ENCODE measurements at regions not wholly inside any gene's neighbourhood (a gene's known extent, or its start where the extent isn't known, plus 50 kb on each side); places are given as distances from the start of the nearest gene placed in this dataset.

DNA sequence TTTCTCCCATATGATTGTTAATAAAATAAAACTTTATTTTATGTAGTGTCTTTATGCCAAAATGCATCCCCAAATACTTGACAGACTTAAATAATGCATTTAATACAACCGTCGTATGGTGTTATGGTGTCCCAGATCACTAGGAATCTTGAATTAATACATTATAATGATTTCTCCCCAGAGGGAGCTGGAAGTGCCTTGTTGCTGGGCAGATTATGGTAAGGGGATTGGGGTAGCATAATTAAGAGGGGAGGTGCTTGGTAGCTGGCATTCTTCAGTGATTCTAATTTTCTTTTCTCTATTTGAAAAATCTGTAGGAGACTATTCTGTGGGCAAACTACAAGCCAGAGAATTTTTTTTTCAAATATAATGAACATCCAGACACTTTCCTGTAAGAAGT is 1043.7 kb downstream of the ADGRL2 start:
- DNase-seq (ENCODE audit: extremely low spot score, unreplicated experiment), result no peak
- Mint-ChIP-seq H3K4me1 (ENCODE audit: unreplicated experiment) (no peaks in the 10 kb centered on the region), H3K27me3 (ENCODE audit: unreplicated experiment) (no peaks in the 10 kb centered on the region), H3K27ac (ENCODE audit: unreplicated experiment) (no peak overlapping the region), H3K9me3 (ENCODE audit: unreplicated experiment) (no peaks in the 10 kb centered on the region), H3K36me3 (ENCODE audit: unreplicated experiment) (no peaks in the 10 kb centered on the region), H3K4me3 (ENCODE audit: unreplicated experiment) (no peak overlapping the region)
- TF ChIP-seq, protein P1, sequence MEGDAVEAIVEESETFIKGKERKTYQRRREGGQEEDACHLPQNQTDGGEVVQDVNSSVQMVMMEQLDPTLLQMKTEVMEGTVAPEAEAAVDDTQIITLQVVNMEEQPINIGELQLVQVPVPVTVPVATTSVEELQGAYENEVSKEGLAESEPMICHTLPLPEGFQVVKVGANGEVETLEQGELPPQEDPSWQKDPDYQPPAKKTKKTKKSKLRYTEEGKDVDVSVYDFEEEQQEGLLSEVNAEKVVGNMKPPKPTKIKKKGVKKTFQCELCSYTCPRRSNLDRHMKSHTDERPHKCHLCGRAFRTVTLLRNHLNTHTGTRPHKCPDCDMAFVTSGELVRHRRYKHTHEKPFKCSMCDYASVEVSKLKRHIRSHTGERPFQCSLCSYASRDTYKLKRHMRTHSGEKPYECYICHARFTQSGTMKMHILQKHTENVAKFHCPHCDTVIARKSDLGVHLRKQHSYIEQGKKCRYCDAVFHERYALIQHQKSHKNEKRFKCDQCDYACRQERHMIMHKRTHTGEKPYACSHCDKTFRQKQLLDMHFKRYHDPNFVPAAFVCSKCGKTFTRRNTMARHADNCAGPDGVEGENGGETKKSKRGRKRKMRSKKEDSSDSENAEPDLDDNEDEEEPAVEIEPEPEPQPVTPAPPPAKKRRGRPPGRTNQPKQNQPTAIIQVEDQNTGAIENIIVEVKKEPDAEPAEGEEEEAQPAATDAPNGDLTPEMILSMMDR (IDR thresholded peaks at IDR 0.05), result no peak

DNA sequence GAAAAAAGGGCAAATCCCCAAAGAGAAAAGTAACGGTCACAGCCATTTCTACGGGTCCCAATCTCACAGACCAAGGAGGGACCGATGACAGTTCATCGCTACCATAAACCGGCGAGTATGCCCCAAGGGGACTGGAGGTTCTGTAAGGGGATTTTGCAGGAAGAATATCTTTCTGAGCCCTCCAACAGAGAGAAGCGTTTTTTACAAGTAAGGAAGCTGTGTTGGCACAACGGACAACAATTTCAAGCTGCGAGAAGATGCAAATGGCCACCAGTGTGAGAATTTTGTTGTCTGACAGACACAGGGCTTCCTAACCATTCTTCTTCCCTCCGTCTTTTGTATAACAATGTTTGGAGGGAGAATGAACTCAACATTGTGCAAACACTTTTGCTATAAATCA is 1043.1 kb downstream of the ADGRL2 start:
- Mint-ChIP-seq H3K4me3 (ENCODE audit: unreplicated experiment) (no peak overlapping the region), H3K9me3 (ENCODE audit: unreplicated experiment) (no peaks in the 10 kb centered on the region), H3K27ac (ENCODE audit: unreplicated experiment) (no peak overlapping the region), H3K27me3 (ENCODE audit: unreplicated experiment) (no peaks in the 10 kb centered on the region), H3K36me3 (ENCODE audit: unreplicated experiment) (no peaks in the 10 kb centered on the region), H3K4me1 (ENCODE audit: unreplicated experiment) (no peaks in the 10 kb centered on the region)
- TF ChIP-seq, protein P1 (IDR thresholded peaks at IDR 0.05), result no peak
- DNase-seq (ENCODE audit: extremely low spot score, unreplicated experiment), result no peak

DNA sequence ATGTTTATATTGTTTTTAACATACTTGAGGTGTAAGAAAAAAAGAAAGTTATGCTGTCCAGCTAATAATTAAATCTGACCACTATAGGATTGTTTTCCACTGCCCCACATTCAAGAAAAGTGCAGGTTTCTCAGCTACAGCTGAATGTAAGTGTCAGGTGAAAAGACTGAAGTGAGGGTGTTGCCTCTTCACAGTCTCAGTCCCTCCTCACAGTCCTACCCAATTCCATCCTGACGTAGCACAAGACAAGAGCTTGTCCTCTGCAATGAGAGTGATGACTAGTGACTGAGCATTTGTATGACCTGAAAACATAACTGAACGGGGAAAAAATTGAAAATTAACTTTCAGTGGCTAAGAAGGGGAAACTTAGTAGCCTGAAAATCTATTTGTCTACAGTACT is 1039.5 kb downstream of the ADGRL2 start:
- Mint-ChIP-seq H3K27ac (ENCODE audit: unreplicated experiment) (no peak overlapping the region), H3K4me3 (ENCODE audit: unreplicated experiment) (no peak overlapping the region)

DNA sequence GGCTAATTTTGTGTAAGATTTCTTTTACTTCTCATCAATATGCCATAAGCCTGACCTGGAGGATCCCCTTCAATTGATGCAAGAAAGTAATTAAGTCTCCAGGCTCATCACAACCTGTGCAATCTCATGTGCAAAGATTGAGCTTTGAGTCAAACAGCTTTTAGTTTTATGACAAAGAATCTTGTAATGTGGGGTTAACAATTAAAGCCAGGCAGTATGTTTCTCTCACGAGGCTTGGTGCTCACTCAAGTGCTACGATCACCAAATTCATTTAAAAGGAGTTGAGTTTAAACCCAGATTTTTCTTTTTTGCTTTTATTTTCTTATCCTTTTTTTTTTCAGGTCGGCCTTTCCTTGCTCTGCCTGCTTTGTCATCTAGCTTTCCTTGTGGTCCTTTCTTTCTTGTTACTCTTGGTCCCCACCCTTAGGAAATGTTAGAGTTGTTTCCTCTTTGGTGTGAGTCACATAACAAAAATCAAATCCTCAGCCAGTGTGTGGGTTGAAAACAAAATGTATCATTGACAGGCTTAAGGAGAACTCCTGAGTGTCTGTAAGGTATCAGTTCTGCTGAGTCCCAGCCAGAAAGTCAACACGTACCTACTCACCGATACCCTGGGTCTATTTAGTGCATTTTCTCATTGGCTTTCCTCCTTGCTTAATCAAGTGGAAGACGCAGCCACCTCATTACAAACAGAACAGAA is 1037.2 kb downstream of the ADGRL2 start:
- Mint-ChIP-seq H3K36me3 (ENCODE audit: unreplicated experiment) (no peaks in the 10 kb centered on the region), H3K9me3 (ENCODE audit: unreplicated experiment) (no peaks in the 10 kb centered on the region), H3K4me1 (ENCODE audit: unreplicated experiment) (peaks cover 13% of the 10 kb centered on the region), H3K27ac (ENCODE audit: unreplicated experiment) (peak overlapping the region; percentile 39), H3K27me3 (ENCODE audit: unreplicated experiment) (no peaks in the 10 kb centered on the region), H3K4me3 (ENCODE audit: unreplicated experiment) (no peak overlapping the region)
- TF ChIP-seq, protein P1 (IDR thresholded peaks at IDR 0.05), result no peak
- DNase-seq (ENCODE audit: extremely low spot score, unreplicated experiment), result no peak

More for the DNA sequence above, 1039.5 kb downstream of the ADGRL2 start:
- no peaks in the 10 kb centered on the region for H3K27me3 Mint-ChIP-seq (ENCODE audit: unreplicated experiment)
- H3K9me3 Mint-ChIP-seq (ENCODE audit: unreplicated experiment), result no peaks in the 10 kb centered on the region
- peaks cover 13% of the 10 kb centered on the region for H3K4me1 Mint-ChIP-seq (ENCODE audit: unreplicated experiment)
- H3K36me3 Mint-ChIP-seq (ENCODE audit: unreplicated experiment), result no peaks in the 10 kb centered on the region
- no peak for DNase-seq (ENCODE audit: extremely low spot score, unreplicated experiment)
- TF ChIP-seq, protein P1 (IDR thresholded peaks at IDR 0.05), result no peak

DNA sequence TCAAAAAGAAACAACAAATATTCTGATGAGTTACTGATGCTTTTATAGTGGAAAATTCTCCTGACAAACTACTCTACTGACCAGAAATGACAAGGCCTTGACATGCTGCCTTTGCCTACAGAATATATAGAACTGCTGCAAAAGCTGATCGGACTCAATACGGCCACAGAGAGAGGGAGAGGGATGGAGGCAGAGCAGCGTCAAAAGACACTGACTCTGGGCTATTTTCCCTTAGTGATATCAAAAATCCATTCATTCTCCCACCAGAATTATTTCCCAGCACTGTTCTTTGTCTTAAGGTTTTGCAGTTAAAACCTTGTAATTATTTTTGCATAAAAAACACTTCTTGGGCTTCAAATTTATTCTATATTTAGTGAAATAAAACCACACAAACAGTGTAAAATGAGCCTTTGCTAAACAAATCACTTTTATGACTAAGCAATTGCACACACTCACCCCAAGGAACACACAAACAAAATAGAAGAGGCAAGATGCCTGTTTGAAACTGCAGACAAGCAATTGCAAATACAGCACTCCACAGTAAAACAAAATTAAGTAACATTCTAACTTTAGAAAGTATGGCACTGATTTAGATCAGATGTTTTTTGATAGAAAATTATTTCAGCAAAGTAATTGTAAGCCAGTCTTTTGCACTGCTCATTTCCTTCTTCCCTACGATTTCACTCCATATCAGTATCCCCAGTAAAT is 1036.4 kb downstream of the ADGRL2 start:
- DNase-seq (ENCODE audit: extremely low spot score, unreplicated experiment), result no peak
- H3K36me3 Mint-ChIP-seq (ENCODE audit: unreplicated experiment), result no peaks in the 10 kb centered on the region
- no peaks in the 10 kb centered on the region for H3K27me3 Mint-ChIP-seq (ENCODE audit: unreplicated experiment)
- no peak overlapping the region for H3K4me3 Mint-ChIP-seq (ENCODE audit: unreplicated experiment)
- no peak overlapping the region for H3K27ac Mint-ChIP-seq (ENCODE audit: unreplicated experiment)
- TF ChIP-seq, protein P1 (IDR thresholded peaks at IDR 0.05), result no peak
- no peaks in the 10 kb centered on the region for H3K9me3 Mint-ChIP-seq (ENCODE audit: unreplicated experiment)
- H3K4me1 Mint-ChIP-seq (ENCODE audit: unreplicated experiment), result peaks cover 13% of the 10 kb centered on the region

Data from osteocyte (in vitro differentiated cells).